Heart right ventricle (tissue), 16 donors: ENCODE measurements at regions not wholly inside any gene's neighbourhood (a gene's known extent, or its start where the extent isn't known, plus 50 kb on each side); places are given as distances from the start of the nearest gene placed in this dataset.

ENCODE experiments used
- ATAC-seq, 8 donors: fragments of 200-7000 bp; cut with Tn5 transposase; one replicate each; pipeline ENCODE4 v1.9.1; 2020; ENCODE audit warnings: mild to moderate bottlenecking in 8 of 8, moderate library complexity in 8 of 8, moderate number of reproducible peaks in 1 of 8
- DNase-seq, 2 donors: peaks; one replicate each; pipeline ENCODE4 v3.0.0-alpha.2; 2020
- H3K27ac ChIP-seq, 10 donors: fragments of 200-600 bp; sonication (generic) in 2 of 10; one replicate each; pipeline versions ENCODE4 v1.5.0 to v1.8.0; 2020 to 2022; ENCODE audit warnings: mild to moderate bottlenecking in 3 of 10
- H3K27me3 ChIP-seq, 7 donors: fragments of 200-600 bp; one replicate each; pipeline ENCODE4 v1.8.0; 2021 to 2022; ENCODE audit warnings: mild to moderate bottlenecking in 2 of 7
- H3K36me3 ChIP-seq, 9 donors: fragments of 200-600 bp; sonication (generic) in 1 of 9; one replicate each; pipeline versions ENCODE4 v1.5.0 to v1.8.0; 2020 to 2022; ENCODE audit warnings: mild to moderate bottlenecking in 2 of 9
- H3K4me1 ChIP-seq, 9 donors: fragments of 200-600 bp; sonication (generic) in 1 of 9; one replicate each; pipeline versions ENCODE4 v1.5.0 to v1.8.0; 2020 to 2022; ENCODE audit warnings: mild to moderate bottlenecking in 4 of 9
- H3K4me3 ChIP-seq, 10 donors: fragments of 200-600 bp; sonication (generic) in 2 of 10; one replicate each; pipeline versions ENCODE4 v1.5.0 to v1.8.0; 2020 to 2022; ENCODE audit warnings: mild to moderate bottlenecking in 7 of 10, moderate library complexity in 2 of 10
- H3K9me3 ChIP-seq, 11 donors: fragments of 200-600 bp in 10 of 11; sonication (generic) in 2 of 11; one replicate each; pipeline versions ENCODE4 v1.5.0 to v1.8.0; 2013 to 2022; ENCODE audit warnings: mild to moderate bottlenecking in 2 of 11, control low read depth in 1 of 11, moderate library complexity in 1 of 11
- WGBS, 2 donors: extraction: QIAGEN DNeasy Blood & Tissue Kit; methylation state at CpG; one replicate each; pipeline ENCODE4 v1.1.7; 2013; ENCODE audit warnings: inconsistent platforms in 1 of 2; 5-methylcytosine and 5-hydroxymethylcytosine counted together
- intact Hi-C, 10 donors: fragments of 100-400 bp; cut with DNase I; formaldehyde crosslinking; loops; one replicate each; pipeline versions ENCODE4 v1.11.1 to v1.14.2; 2022
- TF ChIP-seq, protein P1 (sequence below), 9 donors: fragments of 200-600 bp; sonication (generic) in 2 of 9; IDR thresholded peaks; one replicate each; pipeline versions ENCODE4 v1.5.0 to v1.8.0; 2021 to 2022; ENCODE audit warnings: antibody characterized with exemption in 9 of 9, mild to moderate bottlenecking in 5 of 9, moderate library complexity in 1 of 9
- donor health status: Arrhythmogenic right ventricular cardiomyopathy.
- donor health status: ischemic (EF 13 %, LVEDD 7.1; RV severe dilation, severe dysfunction).
- donor health status: healthy with polysubstance abuse.
- donor health status: DM: no; HTN: yes; CAD: no.
- donor health status: DM: no; HTN: no; CAD: no.
- donor health status: ischemic (EF 25% LVEDD 6.9; RV normal size, moderate dysfunction).
- donor health status: ischemic (EF 25% LVEDD 5.7; RV mildly dilated, moderate dysfunction).
- donor health status: healthy.
- donor health status: DM: yes; HTN: yes; CAD: no.
- donor health status: Ischemic cardiomyopathy.
- donor health status: ischemic (EF 35%, LVEDD 5.7; RV mildly dilated, moderate dysfunction).
- donor health status: nonischemic (EF 11% LVEDD 7.7; RV severe dilation, severe dysfunction).
- donor health status: DM: yes; HTN: yes; CAD: no.
- donor health status: PGD.
- donor health status: ischemic (EF 29% LVEDD 5.4; RV normal size, mild dysfunction).
- donor health status: nonischemic (EF 23%, LVEDD 6.1; RV moderate dilation, normal function).

DNA sequence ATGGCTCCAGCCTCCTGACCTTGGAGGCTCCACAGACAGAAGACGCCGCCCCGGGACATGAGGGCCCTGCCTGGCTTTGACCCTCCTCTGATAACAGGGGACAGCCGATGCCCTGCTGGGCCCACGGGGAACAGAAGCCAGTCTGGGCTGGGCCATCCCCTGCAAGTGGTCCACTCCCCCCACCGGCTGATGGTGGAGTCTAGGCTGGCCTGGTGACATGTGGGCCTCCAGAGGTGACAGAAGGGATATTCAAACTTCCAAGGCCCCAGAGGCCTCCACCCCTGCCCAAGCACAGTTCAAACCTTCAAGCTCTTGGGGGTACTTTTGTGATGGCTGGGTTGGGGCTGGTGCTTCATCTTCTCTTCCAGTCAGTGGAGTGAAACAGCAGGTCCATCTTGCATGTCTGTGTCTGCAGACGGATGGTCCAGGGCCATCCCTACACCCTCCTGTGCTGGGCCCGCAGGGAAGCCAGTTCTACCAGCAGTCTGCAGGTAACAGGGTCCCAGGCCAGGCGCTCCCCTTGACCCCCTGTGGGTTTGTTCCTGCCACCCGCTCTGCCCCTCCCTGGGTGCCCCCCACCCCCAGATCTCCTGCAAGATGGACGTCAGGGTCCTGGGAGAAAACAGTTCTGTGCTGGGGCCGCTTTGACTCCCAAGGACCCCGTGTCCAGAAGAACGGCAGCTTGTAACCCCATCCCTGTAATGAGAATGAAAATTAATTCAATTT, 929.9 kb downstream of the BRD1 start:
- TF ChIP-seq, protein P1, sequence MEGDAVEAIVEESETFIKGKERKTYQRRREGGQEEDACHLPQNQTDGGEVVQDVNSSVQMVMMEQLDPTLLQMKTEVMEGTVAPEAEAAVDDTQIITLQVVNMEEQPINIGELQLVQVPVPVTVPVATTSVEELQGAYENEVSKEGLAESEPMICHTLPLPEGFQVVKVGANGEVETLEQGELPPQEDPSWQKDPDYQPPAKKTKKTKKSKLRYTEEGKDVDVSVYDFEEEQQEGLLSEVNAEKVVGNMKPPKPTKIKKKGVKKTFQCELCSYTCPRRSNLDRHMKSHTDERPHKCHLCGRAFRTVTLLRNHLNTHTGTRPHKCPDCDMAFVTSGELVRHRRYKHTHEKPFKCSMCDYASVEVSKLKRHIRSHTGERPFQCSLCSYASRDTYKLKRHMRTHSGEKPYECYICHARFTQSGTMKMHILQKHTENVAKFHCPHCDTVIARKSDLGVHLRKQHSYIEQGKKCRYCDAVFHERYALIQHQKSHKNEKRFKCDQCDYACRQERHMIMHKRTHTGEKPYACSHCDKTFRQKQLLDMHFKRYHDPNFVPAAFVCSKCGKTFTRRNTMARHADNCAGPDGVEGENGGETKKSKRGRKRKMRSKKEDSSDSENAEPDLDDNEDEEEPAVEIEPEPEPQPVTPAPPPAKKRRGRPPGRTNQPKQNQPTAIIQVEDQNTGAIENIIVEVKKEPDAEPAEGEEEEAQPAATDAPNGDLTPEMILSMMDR (IDR thresholded peaks at IDR 0.05) = no peak
- H3K36me3 ChIP-seq = no peaks in the 10 kb centered on the region
- no peak overlapping the region for H3K4me3 ChIP-seq
- intact Hi-C loops = no loop called here
- peaks cover 0 to 40% (median 10%) of the 10 kb centered on the region in 7 donors for H3K27me3 ChIP-seq
- no peaks in the 10 kb centered on the region for H3K4me1 ChIP-seq
- H3K9me3 ChIP-seq = no peaks in the 10 kb centered on the region
- no peak for DNase-seq
- no peak for ATAC-seq
- 70 to 78% methylated on average over 14 of the region's 14 CpGs for WGBS, 2 donors
- no peak overlapping the region for H3K27ac ChIP-seq

DNA sequence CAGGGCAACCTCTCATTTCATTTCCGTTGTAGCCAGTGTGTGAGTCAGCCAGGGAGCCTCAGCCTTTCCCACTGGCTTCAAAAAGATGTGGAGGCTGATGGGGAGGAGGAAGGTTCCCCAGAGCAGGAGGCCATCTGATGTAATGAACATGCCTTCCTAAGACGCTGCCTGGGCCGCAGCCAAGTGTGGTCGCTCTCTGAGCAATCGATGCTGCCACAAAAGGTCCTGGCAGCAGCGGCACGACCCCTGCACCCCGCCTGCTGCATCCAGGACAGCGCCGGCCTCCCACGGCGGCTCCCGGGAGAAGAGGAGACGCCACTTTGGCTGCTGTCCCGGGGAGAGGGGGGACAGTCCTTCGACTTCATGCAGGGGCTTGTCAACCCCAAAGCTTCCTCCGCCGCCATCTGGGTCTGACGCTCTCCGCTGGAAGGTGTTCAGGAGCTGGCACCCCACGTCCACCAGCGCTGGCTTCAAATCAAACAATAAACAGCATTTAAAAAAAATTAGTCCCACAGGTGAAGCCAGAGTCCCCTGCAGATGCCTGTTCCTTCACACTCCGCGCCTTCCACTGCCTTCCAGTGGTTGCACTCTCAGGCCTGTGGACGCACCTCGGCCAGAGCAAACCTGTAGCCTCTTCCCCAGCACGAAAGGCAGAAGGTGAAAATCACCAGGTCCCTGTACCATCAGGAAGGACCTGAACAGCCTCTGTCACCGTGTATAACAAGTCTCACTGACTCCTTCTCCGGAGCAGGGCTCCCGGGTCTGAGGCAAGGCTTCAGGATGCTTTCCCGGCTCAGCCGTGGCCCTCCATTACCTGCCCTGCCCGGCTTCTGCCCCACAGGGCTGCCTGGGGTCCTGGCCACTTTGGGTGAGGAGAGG, 930.7 kb downstream of the BRD1 start:
- Histone ChIP-seq H3K27me3 (peaks cover 0 to 48% (median 10%) of the 10 kb centered on the region in 7 donors), H3K4me3 (no peak overlapping the region), H3K4me1 (no peaks in the 10 kb centered on the region), H3K9me3 (no peaks in the 10 kb centered on the region), H3K27ac (no peak overlapping the region), H3K36me3 (no peaks in the 10 kb centered on the region)
- DNase-seq = no peak
- TF ChIP-seq, protein P1 (IDR thresholded peaks at IDR 0.05) = no peak
- intact Hi-C loops = no loop called here
- 70% methylated on average over 33 of the region's 33 CpGs for WGBS, 2 donors
- ATAC-seq = no peak

DNA sequence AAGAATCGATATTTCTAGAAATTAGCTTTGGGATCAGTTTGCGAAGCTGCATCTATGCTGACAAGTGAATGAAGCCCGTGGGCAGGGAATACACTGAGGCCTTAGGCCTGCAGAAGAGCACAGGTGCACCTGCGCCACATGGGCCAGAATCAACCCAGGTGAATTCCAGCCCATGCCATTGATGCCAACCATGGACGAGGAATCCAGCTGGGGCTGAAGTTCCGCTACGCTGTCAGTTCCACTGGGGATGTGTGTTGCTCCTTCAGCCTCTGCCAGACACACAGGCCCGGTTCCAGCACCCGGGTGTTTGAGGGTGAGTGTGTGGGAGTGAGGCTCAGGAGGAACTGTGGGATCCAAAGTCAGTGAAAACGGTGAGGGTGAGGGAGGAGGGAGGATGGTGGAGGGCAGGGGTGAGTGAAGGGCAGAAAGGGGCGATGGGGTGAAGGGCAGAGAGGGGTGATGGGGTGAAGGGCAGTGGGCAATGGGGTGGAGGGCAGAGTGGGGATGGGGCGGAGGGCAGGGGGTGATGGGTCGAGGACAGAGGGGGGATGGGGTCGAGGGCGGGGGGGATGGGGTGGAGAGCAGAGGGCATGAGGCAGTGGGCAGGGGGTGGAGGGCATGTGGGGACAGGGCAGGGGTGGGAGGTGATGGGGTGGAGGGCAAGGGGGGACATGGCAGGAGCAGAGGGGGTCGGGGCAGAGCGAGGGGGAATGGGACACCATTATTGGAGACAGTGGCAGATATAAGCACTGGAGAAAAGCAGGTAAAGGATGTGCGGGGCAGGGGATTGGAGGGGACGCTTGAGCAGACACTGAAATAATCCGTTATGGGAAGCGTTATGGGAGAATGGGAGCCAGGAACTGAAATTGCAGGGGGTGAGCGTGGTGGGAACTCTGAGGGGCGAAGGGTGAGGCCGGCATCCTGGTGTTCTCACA, 931.6 kb downstream of the BRD1 start:
- TF ChIP-seq, protein P1 (IDR thresholded peaks at IDR 0.05) = no peak
- no peaks in the 10 kb centered on the region for H3K4me1 ChIP-seq
- ATAC-seq (no peak), DNase-seq (no peak)
- no peaks in the 10 kb centered on the region for H3K36me3 ChIP-seq
- intact Hi-C loops = no loop called here
- 80 to 81% methylated on average over 24 of the region's 24 CpGs for WGBS, 2 donors
- no peak overlapping the region for H3K4me3 ChIP-seq
- no peak overlapping the region for H3K27ac ChIP-seq
- H3K9me3 ChIP-seq = peaks cover 0 to 6% (median 0%) of the 10 kb centered on the region in 11 donors
- peaks cover 0 to 57% (median 10%) of the 10 kb centered on the region in 7 donors for H3K27me3 ChIP-seq

DNA sequence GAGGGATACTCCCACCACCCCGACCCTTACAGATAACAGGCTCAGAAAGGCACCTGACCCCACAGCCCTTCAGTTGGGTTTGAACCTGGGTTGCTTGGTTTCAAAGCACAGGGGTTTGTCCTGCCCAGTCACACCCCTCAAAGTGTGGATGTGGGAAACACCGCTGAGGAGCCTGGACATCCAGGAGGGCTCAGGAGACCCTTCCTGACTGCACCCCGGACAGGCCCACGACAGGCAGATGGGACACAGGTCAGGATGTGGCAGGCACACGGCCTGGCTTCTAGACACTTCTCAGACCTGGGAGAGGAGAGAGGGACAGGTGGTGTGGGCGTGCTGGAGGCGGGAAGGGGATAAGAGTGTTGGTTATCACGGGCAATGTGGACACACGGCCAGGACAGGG, 932.3 kb downstream of the BRD1 start:
- WGBS, 2 donors = 70 to 71% methylated on average over 9 of the region's 9 CpGs
- TF ChIP-seq, protein P1 (IDR thresholded peaks at IDR 0.05) = no peak
- no peaks in the 10 kb centered on the region for H3K36me3 ChIP-seq
- peaks cover 0 to 6% (median 0%) of the 10 kb centered on the region in 11 donors for H3K9me3 ChIP-seq
- ATAC-seq = no peak
- H3K27ac ChIP-seq = no peak overlapping the region
- H3K4me1 ChIP-seq = no peaks in the 10 kb centered on the region
- no peak overlapping the region for H3K4me3 ChIP-seq
- peaks cover 0 to 59% (median 10%) of the 10 kb centered on the region in 7 donors for H3K27me3 ChIP-seq
- intact Hi-C loops = no loop called here
- DNase-seq = no peak
